ENCODE measurements at regions not wholly inside any gene's neighbourhood (a gene's known extent, or its start where the extent isn't known, plus 50 kb on each side); places are given as distances from the start of the nearest gene placed in this dataset.
A peak's percentile ranks its signal among the peaks of the same experiment; 100 is the strongest.

DNA sequence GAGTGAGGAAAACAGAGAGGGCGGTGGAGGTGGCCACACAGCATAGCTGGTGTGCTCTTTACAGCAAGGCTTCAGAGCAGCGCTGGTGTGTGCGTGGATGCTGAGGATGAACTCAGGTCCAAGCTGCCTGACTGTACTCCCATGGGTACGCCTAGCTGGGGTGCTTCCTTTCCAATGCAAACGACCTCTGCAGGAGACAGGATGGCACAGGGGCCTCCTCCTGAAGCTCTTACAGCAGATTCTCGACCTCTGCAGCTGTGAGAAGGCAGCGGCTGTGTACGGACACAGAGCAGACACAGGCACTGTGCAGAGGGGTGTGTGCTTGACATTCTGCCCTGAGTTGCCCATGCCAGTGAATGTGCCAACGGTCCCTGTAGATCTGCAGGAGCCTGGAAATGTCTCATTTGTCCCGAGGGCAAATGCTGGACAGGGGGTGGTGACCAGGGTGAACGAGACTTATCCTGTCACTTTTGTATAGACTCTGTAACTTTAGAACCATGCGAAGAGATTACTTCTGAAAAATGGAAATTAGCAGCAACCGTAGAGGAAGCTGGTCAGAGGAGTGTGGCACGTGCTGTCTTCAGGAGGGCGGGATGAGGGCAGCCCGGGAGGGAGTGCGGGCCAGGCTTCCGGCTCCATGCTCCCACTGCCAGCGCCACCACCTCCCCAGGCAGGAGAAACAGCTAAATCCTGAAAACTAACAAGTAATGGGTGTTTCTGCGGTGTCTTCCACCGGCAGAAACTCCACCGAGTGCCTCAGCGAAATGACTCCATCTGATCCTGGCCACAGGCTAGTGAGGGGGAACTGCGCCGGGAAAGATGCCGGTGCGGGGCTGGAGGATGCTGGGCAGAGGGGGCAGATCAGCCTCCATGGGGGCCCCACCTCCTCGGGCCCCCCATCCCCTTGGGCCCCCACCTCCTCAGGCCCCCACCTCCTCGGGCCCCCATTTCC, 120.9 kb upstream of the RPS6KA2 start:
- no peak for DNase-seq

DNA sequence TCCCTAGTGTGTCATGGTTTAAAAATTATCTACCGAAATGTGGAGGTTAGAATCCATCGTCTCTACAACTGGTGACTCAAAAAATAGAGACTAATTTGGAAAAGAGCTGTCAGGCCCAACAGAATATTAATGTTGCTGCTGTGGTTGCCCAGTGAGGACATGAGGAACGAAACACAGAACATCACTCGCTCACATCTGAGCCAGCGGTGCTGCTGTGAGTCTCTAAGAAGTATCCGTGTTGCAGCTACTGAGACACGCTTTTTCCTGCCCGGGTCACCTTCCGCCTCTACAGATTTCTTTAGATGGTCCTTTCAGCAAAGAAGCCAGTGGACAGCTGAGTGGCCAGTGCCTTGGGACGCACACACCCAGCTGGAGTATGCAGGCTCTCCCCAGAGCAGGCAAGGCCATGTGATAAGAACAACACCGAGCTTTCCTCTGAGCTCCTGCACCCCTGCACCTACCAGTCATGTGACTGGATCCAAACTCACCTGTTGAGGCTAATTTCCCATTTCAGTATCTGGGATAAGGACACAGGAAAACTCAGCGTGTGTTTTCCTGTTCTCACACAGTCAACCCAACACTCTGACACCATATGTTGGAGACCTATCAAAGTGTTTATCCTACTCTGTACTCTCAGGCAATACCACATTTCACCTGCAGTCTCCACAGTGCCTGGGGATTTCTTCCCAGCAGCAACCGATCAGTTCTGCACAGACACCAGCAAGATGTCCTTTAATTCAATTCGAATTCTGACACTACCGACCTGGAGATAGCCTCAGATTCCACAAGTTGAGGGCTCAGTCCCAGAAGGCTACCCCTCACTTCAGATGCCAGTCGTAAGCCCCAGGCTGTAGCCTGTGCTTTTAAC, 119.0 kb upstream of the RPS6KA2 start:
- Histone ChIP-seq H3K27me3 (peaks cover 0 to 18% (median 0%) of the 10 kb centered on the region in 7 donors), H3K9me3 (no peaks in the 10 kb centered on the region), H3K4me3 (no peak overlapping the region), H3K36me3 (no peaks in the 10 kb centered on the region), H3K27ac (no peak overlapping the region), H3K4me1 (peaks cover 0 to 3% (median 0%) of the 10 kb centered on the region in 9 donors)
- intact Hi-C loops (cut with DNase I) = no loop called here
- DNase-seq (no peak), ATAC-seq (no peak)
- WGBS, 2 donors = 90 to 91% methylated on average over 16 of the region's 16 CpGs
- TF ChIP-seq, protein P1, sequence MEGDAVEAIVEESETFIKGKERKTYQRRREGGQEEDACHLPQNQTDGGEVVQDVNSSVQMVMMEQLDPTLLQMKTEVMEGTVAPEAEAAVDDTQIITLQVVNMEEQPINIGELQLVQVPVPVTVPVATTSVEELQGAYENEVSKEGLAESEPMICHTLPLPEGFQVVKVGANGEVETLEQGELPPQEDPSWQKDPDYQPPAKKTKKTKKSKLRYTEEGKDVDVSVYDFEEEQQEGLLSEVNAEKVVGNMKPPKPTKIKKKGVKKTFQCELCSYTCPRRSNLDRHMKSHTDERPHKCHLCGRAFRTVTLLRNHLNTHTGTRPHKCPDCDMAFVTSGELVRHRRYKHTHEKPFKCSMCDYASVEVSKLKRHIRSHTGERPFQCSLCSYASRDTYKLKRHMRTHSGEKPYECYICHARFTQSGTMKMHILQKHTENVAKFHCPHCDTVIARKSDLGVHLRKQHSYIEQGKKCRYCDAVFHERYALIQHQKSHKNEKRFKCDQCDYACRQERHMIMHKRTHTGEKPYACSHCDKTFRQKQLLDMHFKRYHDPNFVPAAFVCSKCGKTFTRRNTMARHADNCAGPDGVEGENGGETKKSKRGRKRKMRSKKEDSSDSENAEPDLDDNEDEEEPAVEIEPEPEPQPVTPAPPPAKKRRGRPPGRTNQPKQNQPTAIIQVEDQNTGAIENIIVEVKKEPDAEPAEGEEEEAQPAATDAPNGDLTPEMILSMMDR (IDR thresholded peaks at IDR 0.05) = no peak

More for the DNA sequence above, 120.9 kb upstream of the RPS6KA2 start:
- intact Hi-C loops (cut with DNase I) = no loop called here
- Histone ChIP-seq H3K4me3 (no peak overlapping the region), H3K27ac (no peak overlapping the region), H3K9me3 (no peaks in the 10 kb centered on the region), H3K36me3 (no peaks in the 10 kb centered on the region), H3K4me1 (peaks cover 0 to 8% (median 0%) of the 10 kb centered on the region in 9 donors), H3K27me3 (peaks cover 0 to 18% (median 0%) of the 10 kb centered on the region in 7 donors)
- no peak for ATAC-seq
- TF ChIP-seq, protein P1 (IDR thresholded peaks at IDR 0.05) = no peak
- 71 to 73% methylated on average over 26 to 29 of the region's 29 CpGs for WGBS, 2 donors

DNA sequence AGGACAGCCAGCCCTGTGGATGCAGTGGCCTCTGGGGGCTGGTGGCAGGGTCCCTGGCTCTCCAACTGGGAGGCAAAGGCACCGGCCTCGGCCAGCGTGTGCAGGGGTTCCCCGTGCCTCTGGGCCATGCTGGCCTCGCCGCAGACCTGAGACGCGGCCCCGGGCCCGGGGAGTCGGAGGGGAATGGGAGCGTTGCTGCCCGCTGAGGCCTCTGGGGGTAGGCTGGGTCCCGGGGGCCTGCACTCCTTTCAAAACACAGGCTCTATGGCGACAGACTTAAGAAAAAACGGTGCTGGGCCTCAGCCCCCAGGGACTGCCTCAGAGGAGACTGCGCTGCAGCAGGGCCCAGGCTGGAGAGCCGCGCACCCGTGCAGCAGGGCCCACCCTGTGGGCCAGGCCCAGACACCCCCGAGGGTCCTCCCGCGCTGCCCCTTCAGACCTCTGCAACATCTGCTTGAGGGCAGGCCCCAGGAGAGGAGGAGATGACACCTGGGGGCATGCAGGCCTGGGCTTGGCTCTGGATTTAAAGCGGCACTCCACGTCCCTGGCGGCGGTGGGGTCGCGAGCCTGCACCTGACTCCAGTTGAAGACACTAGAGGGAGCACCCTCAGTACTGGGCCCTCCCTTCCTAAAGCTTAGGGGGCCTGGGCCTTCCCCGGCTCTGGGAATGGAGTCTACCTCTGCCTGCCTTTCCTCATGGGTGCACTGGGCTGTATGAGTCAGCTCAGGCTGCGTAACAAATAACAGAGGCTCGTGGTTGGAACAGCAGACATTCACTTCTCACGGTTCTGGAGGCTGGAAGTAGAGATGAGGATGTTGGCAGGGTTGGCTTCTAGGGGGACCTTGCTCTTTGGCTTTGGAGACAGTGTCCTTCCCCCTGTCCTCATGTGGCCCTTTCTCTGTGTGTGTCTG, 117.4 kb upstream of the RPS6KA2 start:
- WGBS, 2 donors = 86 to 92% methylated on average over 27 to 33 of the region's 33 CpGs
- Histone ChIP-seq H3K4me1 (no peaks in the 10 kb centered on the region), H3K27ac (no peak overlapping the region), H3K27me3 (peaks cover 0 to 9% (median 0%) of the 10 kb centered on the region in 7 donors), H3K9me3 (no peaks in the 10 kb centered on the region), H3K36me3 (no peaks in the 10 kb centered on the region), H3K4me3 (no peak overlapping the region)
- ATAC-seq = peak in 1 of 8 donors; percentile 2
- no peak for DNase-seq
- intact Hi-C loops (cut with DNase I) = no loop called here
- TF ChIP-seq, protein P1 (IDR thresholded peaks at IDR 0.05) = no peak

All from heart right ventricle (tissue), 16 donors.